K562 (cell line): ENCODE measurements at regions not wholly inside any gene's neighbourhood (a gene's known extent, or its start where the extent isn't known, plus 50 kb on each side); places are given as distances from the start of the nearest gene placed in this dataset.

Source experiments
- ATAC-seq: fragments of 200-7000 bp; cut with Tn5 transposase; 3 replicates; pipeline ENCODE4 v1.9.1; 2020; ENCODE audit warnings: moderate library complexity
- BruUV-seq: library from RNA; stranded (reverse); fragments of 400-500 nt; replicated peaks from 2 replicates; lab custom pipeline; 2021; lab: Mats Ljungman, UMichigan
- CTCF ChIA-PET: fragments of 300-600 bp; formaldehyde crosslinking; extraction: SDS; loops from one replicate; lab custom pipeline; 2021; ENCODE audit warnings: low intra/inter-chr PET ratio; lab: Yijun Ruan, JAX
- POLR2A ChIA-PET: fragments of 300-600, 350-650 bp; sonication (Branson Sonifier 250); formaldehyde crosslinking; extraction: SDS; loops from one replicate; lab custom pipeline; 2021; ENCODE audit warnings: antibody characterized with exemption, inconsistent platforms; lab: Yijun Ruan, JAX
- DNase-seq, 4 experiments: peaks; one replicate each; pipeline versions ENCODE4 v3.0.0 to v3.0.0-alpha.2; 2011 to 2018; ENCODE audit warnings: low spot score in 3 of 4, mixed read lengths in 3 of 4; ENCODE audit errors: extremely low read depth in 1 of 4
- FAIRE-seq: peaks from 2 replicates; lab custom pipeline; 2011; peaks lifted over from hg19 to GRCh38; lab: Jason Lieb, UNC
- H2AFZ ChIP-seq: 2 replicates; pipeline ENCODE4 v1.6.0; 2011; ENCODE audit warnings: low read depth, low read length, control low read depth, inconsistent platforms
- H3K27ac ChIP-seq: fragments of 200-600 bp; 3 replicates; pipeline ENCODE4 v1.8.0; 2011; ENCODE audit warnings: low read depth, mild to moderate bottlenecking, control low read depth, inconsistent platforms, low read length, moderate library complexity, mixed read lengths; ENCODE audit errors: extremely low read depth
- H3K27me3 ChIP-seq, 2 experiments: fragments of 300-600 bp in 1 of 2; 2 replicates in 1 of 2; 3 replicates in 1 of 2; pipeline versions ENCODE4 v1.6.0 to v1.8.0; 2011; ENCODE audit warnings: inconsistent platforms in 2 of 2, low read length in 2 of 2, mild to moderate bottlenecking in 1 of 2, mixed read lengths in 1 of 2, moderate library complexity in 1 of 2; ENCODE audit not compliant: control insufficient read depth in 2 of 2, insufficient read depth in 2 of 2
- H3K36me3 ChIP-seq: fragments of 300-600 bp; 3 replicates; pipeline ENCODE4 v1.8.0; 2011; ENCODE audit warnings: mild to moderate bottlenecking, low read length, inconsistent platforms; ENCODE audit not compliant: control insufficient read depth, insufficient read depth
- H3K4me1 ChIP-seq, 2 experiments: fragments of 200-600 bp in 1 of 2; replicated peaks in 1 of 2; 2 replicates in 1 of 2; 3 replicates in 1 of 2; pipeline versions ENCODE4 v1.5.1 to v1.8.0; 2011; ENCODE audit warnings: inconsistent platforms in 2 of 2, low read length in 2 of 2, mild to moderate bottlenecking in 1 of 2, mixed read lengths in 1 of 2, moderate library complexity in 1 of 2; ENCODE audit not compliant: control insufficient read depth in 2 of 2, insufficient read depth in 2 of 2
- H3K4me2 ChIP-seq: 2 replicates; pipeline ENCODE4 v1.6.1; 2011; ENCODE audit warnings: low read length, control low read depth, inconsistent platforms, mixed read lengths; ENCODE audit not compliant: insufficient read depth
- H3K4me3 ChIP-seq: fragments of 200-600 bp; sonication (generic), shearing (Covaris generic); 2 replicates; pipeline ENCODE4 v1.5.1; 2016; ENCODE audit warnings: control low read depth, inconsistent platforms
- H3K79me2 ChIP-seq: fragments of 200-600 bp; 3 replicates; pipeline ENCODE4 v1.8.0; 2011; ENCODE audit warnings: low read length, inconsistent platforms; ENCODE audit not compliant: control insufficient read depth, insufficient read depth
- H3K9ac ChIP-seq, 2 experiments: 2 replicates each; pipeline versions ENCODE4 v1.6.0 to v1.6.1; 2011; ENCODE audit warnings: low read depth in 2 of 2, low read length in 2 of 2, control low read depth in 1 of 2, inconsistent platforms in 1 of 2, mild to moderate bottlenecking in 1 of 2, mixed read lengths in 1 of 2; ENCODE audit not compliant: insufficient read depth in 1 of 2
- H3K9me1 ChIP-seq: one replicate; pipeline ENCODE4 v1.6.0; 2011; ENCODE audit warnings: inconsistent platforms, mild to moderate bottlenecking, low read length, moderate library complexity; ENCODE audit not compliant: control insufficient read depth, insufficient read depth
- H3K9me3 ChIP-seq: replicated peaks from 2 replicates; pipeline ENCODE4 v1.5.1; 2011; ENCODE audit warnings: low read depth, low read length, inconsistent platforms; ENCODE audit not compliant: control insufficient read depth, insufficient read depth
- H4K20me1 ChIP-seq: replicated peaks from 2 replicates; pipeline ENCODE4 v1.6.1; 2011; ENCODE audit warnings: low read length, inconsistent platforms, mixed read lengths; ENCODE audit not compliant: control insufficient read depth, insufficient read depth
- CBFA2T2 ChIP-seq: fragments of 450-650 bp; conservative IDR thresholded peaks from 2 replicates; pipeline ENCODE4 v1.6.1; 2017; ENCODE audit warnings: mild to moderate bottlenecking
- CBX8 ChIP-seq: fragments of 200-600 bp; sonication (generic); IDR thresholded peaks from 2 replicates; pipeline ENCODE4 v1.6.1; 2012; ENCODE audit warnings: borderline replicate concordance, mixed run types, low read depth, mild to moderate bottlenecking, moderate library complexity, mixed read lengths, low read length, control low read depth, inconsistent platforms; ENCODE audit not compliant: poor library complexity, severe bottlenecking; ENCODE audit errors: extremely low read depth
- KDM2B ChIP-seq: fragments of 250-450 bp; sonication (Bioruptor Pico); IDR thresholded peaks from 2 replicates; pipeline ENCODE4 v1.8.0; 2021; ENCODE audit warnings: mild to moderate bottlenecking, moderate library complexity
- NFE2L1 ChIP-seq: fragments of 450-650 bp; IDR thresholded peaks from 2 replicates; pipeline ENCODE4 v1.6.1; 2016; ENCODE audit warnings: missing genetic modification characterization, low read depth, mild to moderate bottlenecking, missing compliant biosample characterization, moderate library complexity, borderline replicate concordance
- NFIC ChIP-seq: fragments of 450-650 bp; IDR thresholded peaks from 2 replicates; pipeline ENCODE4 v1.6.1; 2017; ENCODE audit warnings: mild to moderate bottlenecking, inconsistent platforms
- NR3C1 ChIP-seq: sonication (generic); formaldehyde crosslinking; IDR thresholded peaks from 2 replicates; pipeline ENCODE4 v1.8.1; 2022; ENCODE audit warnings: missing genetic modification reagents
- POLR3A ChIP-seq: IDR thresholded peaks from 2 replicates; pipeline ENCODE4 v1.6.1; 2011; ENCODE audit warnings: borderline replicate concordance, mild to moderate bottlenecking, moderate library complexity; ENCODE audit not compliant: insufficient read length, insufficient read depth; ENCODE audit errors: extremely low read depth
- SP2 ChIP-seq: IDR thresholded peaks from 2 replicates; pipeline ENCODE4 v1.6.1; 2011; ENCODE audit warnings: mild to moderate bottlenecking, low read depth, low read length, moderate library complexity; ENCODE audit not compliant: poor library complexity, severe bottlenecking; ENCODE audit errors: extremely low read depth
- SREBF1 ChIP-seq: fragments of 150-350 bp; IDR thresholded peaks from 2 replicates; pipeline ENCODE4 v1.6.1; 2014; ENCODE audit warnings: antibody characterized with exemption, low read depth, low read length, borderline replicate concordance
- TBL1XR1 ChIP-seq, 2 experiments: IDR thresholded peaks; 2 replicates each; pipeline ENCODE4 v1.6.1; 2012; ENCODE audit warnings: improper control_type of control experiment in 2 of 2, low read length in 2 of 2, mild to moderate bottlenecking in 1 of 2
- ZFP36 ChIP-seq: fragments of 150-350 bp; IDR thresholded peaks from 2 replicates; pipeline ENCODE4 v1.6.1; 2018; ENCODE audit warnings: low read length, low read depth; ENCODE audit not compliant: partially characterized antibody
- WGBS: fragments of 100-300 bp; shearing (Covaris generic); methylation state at CpG from one replicate; pipeline ENCODE4 v1.1.6; 2016; ENCODE audit warnings: low coverage, mixed read lengths; ENCODE audit not compliant: insufficient coverage; ENCODE audit errors: missing lambda C conversion rate; 5-methylcytosine and 5-hydroxymethylcytosine counted together
- in situ Hi-C: fragments of 300-500 bp; cut with MboI; formaldehyde crosslinking; loops from 4 replicates; pipeline ENCODE4 v1.15.0; 2018; ENCODE audit warnings: inconsistent platforms, mixed read lengths
- intact Hi-C: fragments of 100-400 bp; cut with micrococcal nuclease; formaldehyde crosslinking; loops from 2 replicates; pipeline ENCODE4 v1.14.2; 2022
- TF ChIP-seq, protein P1 (sequence below): sonication (generic); formaldehyde crosslinking; IDR thresholded peaks from 2 replicates; pipeline ENCODE4 v1.8.0; 2023; ENCODE audit warnings: mild to moderate bottlenecking, missing genetic modification reagents
- TF ChIP-seq, protein P2 (sequence below): fragments of 250-450 bp; sonication (Bioruptor Pico); IDR thresholded peaks from 2 replicates; pipeline ENCODE4 v1.5.0; 2021; ENCODE audit warnings: mild to moderate bottlenecking, moderate library complexity
- TF ChIP-seq, protein P3 (sequence below), 2 experiments: IDR thresholded peaks; 2 replicates each; pipeline ENCODE4 v1.6.1; 2011; ENCODE audit warnings: borderline replicate concordance in 1 of 2, control low read depth in 1 of 2, low read depth in 1 of 2, low read length in 1 of 2, mild to moderate bottlenecking in 1 of 2, mixed read lengths in 1 of 2, moderate library complexity in 1 of 2; ENCODE audit not compliant: insufficient read depth in 1 of 2, insufficient read length in 1 of 2, poor library complexity in 1 of 2, severe bottlenecking in 1 of 2; ENCODE audit errors: extremely low read depth in 1 of 2

DNA sequence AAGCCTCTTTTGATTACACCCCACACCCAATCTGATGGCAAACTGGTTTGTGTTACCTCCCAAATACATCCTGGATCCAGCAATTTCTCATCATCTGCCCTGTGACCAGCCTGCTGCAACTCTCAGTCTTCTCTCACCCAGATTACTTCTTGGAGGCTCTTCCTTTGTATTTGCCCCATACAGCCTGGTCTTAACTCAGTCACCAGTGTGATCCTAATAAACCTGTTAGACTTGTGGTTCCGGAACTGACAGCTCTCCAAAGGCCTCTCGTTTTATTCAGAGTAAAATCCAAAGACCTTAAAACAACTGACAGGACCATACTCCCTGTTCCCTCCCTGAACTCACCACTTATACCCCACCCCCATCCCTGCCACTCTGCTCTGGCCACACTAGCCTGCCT, 228.2 kb upstream of the PAPPA start:
- FAIRE-seq: no peak
- Histone ChIP-seq H3K9ac (no peak overlapping the region), H2AFZ (no peak overlapping the region), H3K9me1 (no peaks in the 10 kb centered on the region), H3K4me1 (no peaks in the 10 kb centered on the region), H3K4me2 (no peak overlapping the region), H3K27me3 (no peaks in the 10 kb centered on the region), H3K27ac (no peak overlapping the region), H3K79me2 (no peaks in the 10 kb centered on the region), H3K36me3 (no peaks in the 10 kb centered on the region), H4K20me1 (no peaks in the 10 kb centered on the region), H3K9me3 (no peaks in the 10 kb centered on the region; the same call in 1 of the 2 replicates), H3K4me3 (no peak overlapping the region)
- no TSS peak for BruUV-seq
- in situ Hi-C loops (no loop called here), intact Hi-C loops (no loop called here)
- ChIA-PET POLR2A (no interaction called here), CTCF (no interaction called here)
- no peak for ATAC-seq
- WGBS: 4% methylated on average over 2 of the region's 2 CpGs
- no peak for DNase-seq
- TF ChIP-seq, protein P1, sequence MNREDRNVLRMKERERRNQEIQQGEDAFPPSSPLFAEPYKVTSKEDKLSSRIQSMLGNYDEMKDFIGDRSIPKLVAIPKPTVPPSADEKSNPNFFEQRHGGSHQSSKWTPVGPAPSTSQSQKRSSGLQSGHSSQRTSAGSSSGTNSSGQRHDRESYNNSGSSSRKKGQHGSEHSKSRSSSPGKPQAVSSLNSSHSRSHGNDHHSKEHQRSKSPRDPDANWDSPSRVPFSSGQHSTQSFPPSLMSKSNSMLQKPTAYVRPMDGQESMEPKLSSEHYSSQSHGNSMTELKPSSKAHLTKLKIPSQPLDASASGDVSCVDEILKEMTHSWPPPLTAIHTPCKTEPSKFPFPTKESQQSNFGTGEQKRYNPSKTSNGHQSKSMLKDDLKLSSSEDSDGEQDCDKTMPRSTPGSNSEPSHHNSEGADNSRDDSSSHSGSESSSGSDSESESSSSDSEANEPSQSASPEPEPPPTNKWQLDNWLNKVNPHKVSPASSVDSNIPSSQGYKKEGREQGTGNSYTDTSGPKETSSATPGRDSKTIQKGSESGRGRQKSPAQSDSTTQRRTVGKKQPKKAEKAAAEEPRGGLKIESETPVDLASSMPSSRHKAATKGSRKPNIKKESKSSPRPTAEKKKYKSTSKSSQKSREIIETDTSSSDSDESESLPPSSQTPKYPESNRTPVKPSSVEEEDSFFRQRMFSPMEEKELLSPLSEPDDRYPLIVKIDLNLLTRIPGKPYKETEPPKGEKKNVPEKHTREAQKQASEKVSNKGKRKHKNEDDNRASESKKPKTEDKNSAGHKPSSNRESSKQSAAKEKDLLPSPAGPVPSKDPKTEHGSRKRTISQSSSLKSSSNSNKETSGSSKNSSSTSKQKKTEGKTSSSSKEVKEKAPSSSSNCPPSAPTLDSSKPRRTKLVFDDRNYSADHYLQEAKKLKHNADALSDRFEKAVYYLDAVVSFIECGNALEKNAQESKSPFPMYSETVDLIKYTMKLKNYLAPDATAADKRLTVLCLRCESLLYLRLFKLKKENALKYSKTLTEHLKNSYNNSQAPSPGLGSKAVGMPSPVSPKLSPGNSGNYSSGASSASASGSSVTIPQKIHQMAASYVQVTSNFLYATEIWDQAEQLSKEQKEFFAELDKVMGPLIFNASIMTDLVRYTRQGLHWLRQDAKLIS (CRISPR knock-in tag): no peak
- TF ChIP-seq POLR3A: no peak
- no peak for TF ChIP-seq TBL1XR1 (IDR thresholded peaks at IDR 0.05; ENCODE audit: low read length in 2 of 2)
- TF ChIP-seq, protein P2, sequence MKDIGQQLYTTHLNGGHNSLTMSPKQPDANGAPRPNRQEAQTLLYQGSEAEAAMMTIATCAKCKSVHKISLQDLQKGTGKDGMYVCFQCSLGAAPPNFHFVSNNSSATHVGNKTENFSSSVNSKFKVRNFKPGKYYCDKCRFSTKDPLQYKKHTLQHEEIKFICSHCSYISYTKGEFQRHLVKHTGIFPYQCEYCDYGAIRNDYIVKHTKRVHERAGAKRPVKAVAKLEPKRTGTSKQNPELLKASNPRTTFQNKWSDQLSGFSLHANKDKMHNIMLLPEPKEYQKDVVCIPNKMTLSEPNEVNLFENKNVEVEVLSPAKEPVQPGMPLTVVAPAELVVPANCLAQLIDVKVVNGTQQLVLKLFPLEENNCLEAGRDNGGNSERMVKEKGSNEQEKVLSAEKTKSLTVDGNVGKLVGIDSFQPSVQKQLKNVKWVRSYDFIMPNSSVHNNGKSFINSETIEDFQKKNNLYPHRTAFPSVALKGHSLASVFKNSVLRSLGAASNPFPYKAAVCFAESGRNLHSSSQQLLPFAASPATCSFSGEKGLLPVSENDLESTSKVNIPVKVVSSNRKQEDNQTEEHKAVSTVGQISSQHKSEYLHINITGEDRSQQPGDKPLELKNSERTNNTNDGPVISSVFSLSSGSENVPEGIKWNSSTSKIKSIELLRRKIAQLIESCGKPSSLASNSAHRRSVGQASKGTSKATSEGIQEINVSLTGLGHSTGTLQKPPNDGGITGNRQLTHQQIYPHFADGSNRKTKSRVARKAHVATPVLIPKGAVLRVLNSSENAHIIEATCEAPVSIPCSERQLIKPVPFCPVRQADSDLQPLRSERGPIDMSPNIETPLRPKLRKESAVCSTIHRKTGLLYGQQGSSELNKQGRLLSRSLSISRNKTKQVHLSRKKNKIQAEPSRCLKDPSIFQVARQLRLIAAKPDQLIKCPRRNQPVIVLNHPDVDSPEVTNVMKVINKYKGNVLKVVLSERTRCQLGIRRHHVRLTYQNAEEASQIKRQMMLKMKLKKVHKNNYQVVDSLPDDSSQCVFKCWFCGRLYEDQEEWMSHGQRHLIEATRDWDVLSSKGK (CRISPR knock-in tag): no peak
- no peak for TF ChIP-seq NFIC
- TF ChIP-seq NFE2L1 (tag): no peak
- no peak for TF ChIP-seq CBX8
- TF ChIP-seq CBFA2T2: no peak
- no peak for TF ChIP-seq NR3C1 (CRISPR knock-in tag)
- TF ChIP-seq SP2: no peak
- TF ChIP-seq KDM2B (CRISPR knock-in tag): no peak
- TF ChIP-seq ZFP36: no peak
- no peak for TF ChIP-seq SREBF1
- TF ChIP-seq, protein P3, sequence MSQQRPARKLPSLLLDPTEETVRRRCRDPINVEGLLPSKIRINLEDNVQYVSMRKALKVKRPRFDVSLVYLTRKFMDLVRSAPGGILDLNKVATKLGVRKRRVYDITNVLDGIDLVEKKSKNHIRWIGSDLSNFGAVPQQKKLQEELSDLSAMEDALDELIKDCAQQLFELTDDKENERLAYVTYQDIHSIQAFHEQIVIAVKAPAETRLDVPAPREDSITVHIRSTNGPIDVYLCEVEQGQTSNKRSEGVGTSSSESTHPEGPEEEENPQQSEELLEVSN (IDR thresholded peaks at IDR 0.05; ENCODE audit: borderline replicate concordance in 1 of 2, extremely low read depth in 1 of 2, insufficient read depth in 1 of 2, insufficient read length in 1 of 2, low read depth in 1 of 2, low read length in 1 of 2, poor library complexity in 1 of 2, severe bottlenecking in 1 of 2): no peak
